ENCODE measurements at regions not wholly inside any gene's neighbourhood (a gene's known extent, or its start where the extent isn't known, plus 50 kb on each side); places are given as distances from the start of the nearest gene placed in this dataset.

DNA sequence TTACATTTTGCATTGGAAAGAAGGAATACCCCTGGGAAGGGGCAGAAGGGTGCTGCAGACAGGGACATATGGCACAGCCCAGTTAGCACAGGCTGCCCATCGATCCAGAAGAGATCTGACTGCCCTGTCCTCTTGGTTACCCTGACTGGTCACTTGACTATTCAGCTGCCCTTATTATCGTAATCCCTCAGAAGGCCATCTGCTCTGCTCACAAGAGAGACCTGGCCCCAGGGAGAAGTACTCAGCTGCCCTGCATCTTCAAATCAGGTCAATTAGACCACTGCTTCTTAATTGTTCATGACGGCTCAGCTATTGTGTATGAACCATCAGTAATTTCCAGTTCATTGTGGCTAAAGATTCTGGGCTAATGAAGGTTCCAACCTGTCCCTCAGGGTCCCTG, 345.0 kb downstream of the TLE1 start:
- TF ChIP-seq, protein P1, sequence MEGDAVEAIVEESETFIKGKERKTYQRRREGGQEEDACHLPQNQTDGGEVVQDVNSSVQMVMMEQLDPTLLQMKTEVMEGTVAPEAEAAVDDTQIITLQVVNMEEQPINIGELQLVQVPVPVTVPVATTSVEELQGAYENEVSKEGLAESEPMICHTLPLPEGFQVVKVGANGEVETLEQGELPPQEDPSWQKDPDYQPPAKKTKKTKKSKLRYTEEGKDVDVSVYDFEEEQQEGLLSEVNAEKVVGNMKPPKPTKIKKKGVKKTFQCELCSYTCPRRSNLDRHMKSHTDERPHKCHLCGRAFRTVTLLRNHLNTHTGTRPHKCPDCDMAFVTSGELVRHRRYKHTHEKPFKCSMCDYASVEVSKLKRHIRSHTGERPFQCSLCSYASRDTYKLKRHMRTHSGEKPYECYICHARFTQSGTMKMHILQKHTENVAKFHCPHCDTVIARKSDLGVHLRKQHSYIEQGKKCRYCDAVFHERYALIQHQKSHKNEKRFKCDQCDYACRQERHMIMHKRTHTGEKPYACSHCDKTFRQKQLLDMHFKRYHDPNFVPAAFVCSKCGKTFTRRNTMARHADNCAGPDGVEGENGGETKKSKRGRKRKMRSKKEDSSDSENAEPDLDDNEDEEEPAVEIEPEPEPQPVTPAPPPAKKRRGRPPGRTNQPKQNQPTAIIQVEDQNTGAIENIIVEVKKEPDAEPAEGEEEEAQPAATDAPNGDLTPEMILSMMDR (IDR thresholded peaks at IDR 0.05): no peak
- TF ChIP-seq EP300 (IDR thresholded peaks at IDR 0.05): no peak
- TF ChIP-seq POLR2A (IDR thresholded peaks at IDR 0.05): no peak
